Sigmoid colon (tissue), 6 donors: ENCODE measurements at regions not wholly inside any gene's neighbourhood (a gene's known extent, or its start where the extent isn't known, plus 50 kb on each side); places are given as distances from the start of the nearest gene placed in this dataset.
"Not testable (repeated sequence)": the region's sequence is repeated elsewhere in the genome, so short reads cannot be mapped to it uniquely, and the experiment has no call there.

Source experiments
- DNase-seq: peaks from one replicate; pipeline ENCODE4 v3.0.0-alpha.2; 2019
- H3K27ac ChIP-seq, 4 donors: fragments of 200-600 bp; sonication (generic); one replicate each; pipeline ENCODE4 v1.5.1; 2016 to 2019; ENCODE audit warnings: mild to moderate bottlenecking in 1 of 4
- H3K27me3 ChIP-seq, 3 donors: fragments of 200-600 bp; sonication (generic); one replicate each; pipeline ENCODE4 v1.5.1; 2019; ENCODE audit warnings: mild to moderate bottlenecking in 1 of 3
- H3K36me3 ChIP-seq, 4 donors: fragments of 200-600 bp; sonication (generic); one replicate each; pipeline ENCODE4 v1.5.1; 2016 to 2019
- H3K4me1 ChIP-seq, 4 donors: fragments of 200-600 bp; sonication (generic); one replicate each; pipeline ENCODE4 v1.5.1; 2017 to 2019
- H3K4me3 ChIP-seq, 4 donors: fragments of 200-600 bp; sonication (generic); one replicate each; pipeline ENCODE4 v1.5.1; 2017 to 2019; ENCODE audit warnings: mild to moderate bottlenecking in 2 of 4, moderate library complexity in 1 of 4
- H3K9me3 ChIP-seq, 4 donors: fragments of 200-600 bp in 3 of 4; sonication (generic) in 3 of 4; one replicate each; pipeline versions ENCODE4 v1.5.1 to v1.6.1; 2013 to 2019
- CTCF ChIP-seq, 4 experiments: fragments of 450-650 bp in 3 of 4; fragments of 200-600 bp in 1 of 4; IDR thresholded peaks; one replicate each; pipeline ENCODE4 v1.5.1; 2016 to 2019; ENCODE audit warnings: antibody characterized with exemption in 4 of 4, mild to moderate bottlenecking in 3 of 4, moderate library complexity in 2 of 4
- EP300 ChIP-seq, 4 donors: sonication (generic); formaldehyde crosslinking; IDR thresholded peaks; one replicate each; pipeline ENCODE4 v1.6.1; 2017; ENCODE audit warnings: antibody characterized with exemption in 4 of 4
- POLR2A ChIP-seq, 2 donors: fragments of 450-650 bp; IDR thresholded peaks; one replicate each; pipeline ENCODE4 v1.6.1; 2016; ENCODE audit warnings: antibody characterized with exemption in 2 of 2, mild to moderate bottlenecking in 2 of 2, moderate library complexity in 2 of 2
- POLR2AphosphoS5 ChIP-seq, 4 donors: sonication (generic); formaldehyde crosslinking; IDR thresholded peaks; one replicate each; pipeline ENCODE4 v1.6.1; 2017; ENCODE audit warnings: antibody characterized with exemption in 4 of 4
- WGBS, 2 donors: extraction: QIAGEN DNeasy Blood & Tissue Kit; methylation state at CpG; one replicate each; pipeline ENCODE4 v1.1.7; 2013; 5-methylcytosine and 5-hydroxymethylcytosine counted together
- intact Hi-C: fragments of 100-400 bp; cut with DNase I; formaldehyde crosslinking; loops from one replicate; pipeline ENCODE4 v1.15.1; 2023
- donor health status: healthy with polysubstance abuse.
- donor health status: healthy.

DNA sequence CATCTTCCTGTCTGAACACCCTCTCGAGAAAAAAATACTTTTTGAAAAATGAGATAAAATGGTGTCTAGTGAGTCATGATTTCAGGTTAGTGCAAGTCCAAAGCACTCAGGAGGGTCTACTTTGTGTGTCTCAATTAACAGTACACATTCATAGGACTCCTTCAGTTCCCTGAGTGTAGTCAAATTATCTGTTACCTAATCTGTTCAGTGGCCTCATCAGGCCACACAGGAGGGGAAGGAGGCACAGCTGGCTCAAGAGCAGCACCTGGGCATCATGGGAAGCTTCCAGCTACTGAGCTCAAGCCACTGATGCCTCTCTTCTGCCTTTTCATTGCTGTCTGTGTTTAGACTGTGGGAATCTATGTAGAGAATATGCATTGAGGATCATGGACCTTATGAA, 341.4 kb upstream of the SGO1 start:
- no peaks in the 10 kb centered on the region for H3K36me3 ChIP-seq
- DNase-seq = no peak
- H3K27ac ChIP-seq = no peak overlapping the region
- WGBS, 2 donors = 84 to 89% methylated on average over 1 of the region's 1 CpG
- no peaks in the 10 kb centered on the region for H3K9me3 ChIP-seq
- H3K4me1 ChIP-seq = no peaks in the 10 kb centered on the region
- no peaks in the 10 kb centered on the region for H3K27me3 ChIP-seq
- no peak for TF ChIP-seq EP300 (IDR thresholded peaks at IDR 0.05)
- TF ChIP-seq POLR2AphosphoS5 (IDR thresholded peaks at IDR 0.05) = no peak
- TF ChIP-seq POLR2A (IDR thresholded peaks at IDR 0.05) = no peak
- TF ChIP-seq CTCF (IDR thresholded peaks at IDR 0.05) = no peak
- H3K4me3 ChIP-seq = no peak overlapping the region
- intact Hi-C loops = no loop called here

DNA sequence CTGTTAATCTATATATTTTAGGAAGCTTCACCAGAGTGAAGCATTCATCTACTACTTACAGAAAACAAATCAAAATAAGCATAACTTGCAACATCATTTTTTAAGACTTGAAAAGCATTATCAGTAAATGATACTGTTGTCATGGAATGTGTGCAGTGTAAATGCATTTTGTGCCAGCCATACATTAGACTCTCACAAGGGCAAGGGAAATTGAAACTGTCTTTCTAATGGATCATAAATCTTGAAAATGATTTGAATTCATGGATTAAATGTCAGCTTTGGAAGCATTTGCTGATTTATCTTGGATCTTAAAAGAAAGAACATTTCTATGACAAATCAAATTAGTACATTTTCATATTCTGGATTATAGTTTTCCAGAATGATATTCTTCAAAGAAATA, 338.3 kb upstream of the SGO1 start:
- H3K9me3 ChIP-seq = no peaks in the 10 kb centered on the region

DNA sequence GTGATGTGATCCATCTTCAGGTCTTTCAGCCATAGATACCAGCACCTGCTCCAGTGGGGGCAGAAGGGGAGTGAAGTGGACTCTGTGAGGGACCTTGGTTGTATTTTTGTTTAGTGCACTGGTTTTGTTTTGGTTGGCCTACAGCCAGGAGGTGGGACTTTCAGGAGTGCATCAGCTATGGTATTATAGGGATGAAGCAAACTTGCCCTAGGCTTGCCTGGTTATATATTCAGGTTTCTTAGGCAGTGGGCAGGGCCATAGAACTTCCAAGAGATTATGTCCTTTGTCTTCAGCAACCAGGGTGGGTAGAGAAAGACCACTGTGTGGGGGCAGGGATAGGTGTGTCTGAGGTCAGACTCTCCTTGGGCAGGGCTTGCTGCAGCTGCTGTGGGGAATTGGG, 337.3 kb upstream of the SGO1 start:
- Histone ChIP-seq H3K4me1 (no peaks in the 10 kb centered on the region), H3K4me3 (no peak overlapping the region), H3K27me3 (no peaks in the 10 kb centered on the region), H3K27ac (no peak overlapping the region), H3K36me3 (no peaks in the 10 kb centered on the region), H3K9me3 (no peaks in the 10 kb centered on the region)
- DNase-seq = no peak
- TF ChIP-seq EP300 (IDR thresholded peaks at IDR 0.05) (no peak), CTCF (IDR thresholded peaks at IDR 0.05) (no peak), POLR2A (IDR thresholded peaks at IDR 0.05) (no peak), POLR2AphosphoS5 (IDR thresholded peaks at IDR 0.05) (no peak)
- intact Hi-C loops = no loop called here

More for the DNA sequence above, 338.3 kb upstream of the SGO1 start:
- intact Hi-C loops = no loop called here
- H3K36me3 ChIP-seq = no peaks in the 10 kb centered on the region
- no peak for DNase-seq
- no peak overlapping the region for H3K4me3 ChIP-seq
- TF ChIP-seq CTCF (IDR thresholded peaks at IDR 0.05) = no peak
- TF ChIP-seq POLR2A (IDR thresholded peaks at IDR 0.05) = no peak
- no peak for TF ChIP-seq POLR2AphosphoS5 (IDR thresholded peaks at IDR 0.05)
- no peak for TF ChIP-seq EP300 (IDR thresholded peaks at IDR 0.05)
- no peaks in the 10 kb centered on the region for H3K27me3 ChIP-seq
- H3K27ac ChIP-seq = no peak overlapping the region
- H3K4me1 ChIP-seq = no peaks in the 10 kb centered on the region

DNA sequence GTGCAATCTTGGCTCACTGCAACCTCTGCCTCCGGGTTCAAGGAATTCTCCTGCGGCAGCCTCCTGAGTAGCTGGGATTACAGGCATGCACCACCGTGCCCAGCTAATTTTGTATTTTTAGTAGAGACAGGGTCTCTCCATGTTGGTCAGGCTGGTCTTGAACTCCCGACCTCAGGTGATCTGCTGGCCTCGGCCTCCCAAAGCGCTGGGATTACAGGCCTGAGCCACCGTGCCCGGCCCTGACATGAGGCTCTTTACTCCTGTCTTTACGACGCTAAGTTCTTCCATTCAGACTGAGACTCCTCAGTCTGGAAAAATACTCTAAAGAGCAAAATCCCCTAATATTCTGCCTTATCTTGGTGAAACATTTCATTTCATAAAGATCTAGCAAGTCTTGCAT, 331.3 kb upstream of the SGO1 start:
- not testable (repeated sequence) for H3K4me1 ChIP-seq, H3K9me3 ChIP-seq, H3K4me3 ChIP-seq, H3K36me3 ChIP-seq, DNase-seq, H3K27ac ChIP-seq, H3K27me3 ChIP-seq
- intact Hi-C loops = loop anchor here (10.0 kb wide), 1 partner anchor 1597 kb away; no protein-coding TSS in a partner anchor
- WGBS, 2 donors = 92 to 93% methylated on average over 10 of the region's 10 CpGs

DNA sequence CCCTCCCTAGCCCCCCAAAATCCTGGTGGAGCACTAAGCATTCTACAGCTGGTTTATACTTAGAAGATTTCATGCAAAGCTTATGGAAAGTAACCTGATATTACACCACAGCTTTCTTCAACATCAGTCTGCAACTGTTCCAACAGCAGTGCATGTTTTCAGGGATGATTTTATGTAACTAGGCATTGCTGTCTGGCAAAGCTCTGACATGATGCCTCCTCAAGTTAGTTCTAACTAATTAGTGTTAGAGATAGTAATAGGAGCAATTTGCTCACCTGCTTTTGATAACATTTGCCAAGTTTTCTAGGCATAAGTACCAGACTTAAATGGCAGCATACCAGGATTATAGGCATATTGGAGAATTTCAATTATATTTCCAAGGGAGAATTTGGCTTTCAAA, 330.3 kb upstream of the SGO1 start:
- Histone ChIP-seq H3K36me3 (no peaks in the 10 kb centered on the region), H3K9me3 (no peaks in the 10 kb centered on the region), H3K4me3 (no peak overlapping the region), H3K27me3 (no peaks in the 10 kb centered on the region), H3K4me1 (no peaks in the 10 kb centered on the region), H3K27ac (no peak overlapping the region)
- intact Hi-C loops = loop anchor here (10.0 kb wide), 1 partner anchor 1598 kb away; no protein-coding TSS in a partner anchor
- no peak for TF ChIP-seq EP300 (IDR thresholded peaks at IDR 0.05)
- TF ChIP-seq CTCF (IDR thresholded peaks at IDR 0.05) = no peak
- no peak for TF ChIP-seq POLR2A (IDR thresholded peaks at IDR 0.05)
- no peak for TF ChIP-seq POLR2AphosphoS5 (IDR thresholded peaks at IDR 0.05)
- DNase-seq = no peak
